ENCODE measurements at regions not wholly inside any gene's neighbourhood (a gene's known extent, or its start where the extent isn't known, plus 50 kb on each side); places are given as distances from the start of the nearest gene placed in this dataset.

DNA sequence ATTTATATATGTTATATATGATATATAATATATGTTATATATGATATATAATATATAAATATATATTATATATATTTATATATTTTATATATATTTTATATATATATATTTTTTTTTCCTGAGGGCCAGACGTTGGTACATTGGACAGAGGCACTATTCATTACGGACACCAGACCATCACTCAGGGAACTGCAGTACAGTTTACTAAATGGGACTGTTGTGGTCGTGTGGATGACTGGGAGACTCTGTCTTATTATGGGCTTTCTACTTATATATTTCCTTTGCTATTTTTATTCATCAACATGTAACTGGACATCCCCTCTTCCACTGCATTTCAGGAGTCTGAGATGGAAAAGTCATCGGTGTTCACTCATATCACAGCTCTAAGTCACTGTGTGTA is 87.1 kb upstream of the PRKCQ start:
- TF ChIP-seq, protein P1, sequence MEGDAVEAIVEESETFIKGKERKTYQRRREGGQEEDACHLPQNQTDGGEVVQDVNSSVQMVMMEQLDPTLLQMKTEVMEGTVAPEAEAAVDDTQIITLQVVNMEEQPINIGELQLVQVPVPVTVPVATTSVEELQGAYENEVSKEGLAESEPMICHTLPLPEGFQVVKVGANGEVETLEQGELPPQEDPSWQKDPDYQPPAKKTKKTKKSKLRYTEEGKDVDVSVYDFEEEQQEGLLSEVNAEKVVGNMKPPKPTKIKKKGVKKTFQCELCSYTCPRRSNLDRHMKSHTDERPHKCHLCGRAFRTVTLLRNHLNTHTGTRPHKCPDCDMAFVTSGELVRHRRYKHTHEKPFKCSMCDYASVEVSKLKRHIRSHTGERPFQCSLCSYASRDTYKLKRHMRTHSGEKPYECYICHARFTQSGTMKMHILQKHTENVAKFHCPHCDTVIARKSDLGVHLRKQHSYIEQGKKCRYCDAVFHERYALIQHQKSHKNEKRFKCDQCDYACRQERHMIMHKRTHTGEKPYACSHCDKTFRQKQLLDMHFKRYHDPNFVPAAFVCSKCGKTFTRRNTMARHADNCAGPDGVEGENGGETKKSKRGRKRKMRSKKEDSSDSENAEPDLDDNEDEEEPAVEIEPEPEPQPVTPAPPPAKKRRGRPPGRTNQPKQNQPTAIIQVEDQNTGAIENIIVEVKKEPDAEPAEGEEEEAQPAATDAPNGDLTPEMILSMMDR (IDR thresholded peaks at IDR 0.05; ENCODE audit: low read length) = no peak
- no peak for TF ChIP-seq EZH2 (IDR thresholded peaks at IDR 0.05; ENCODE audit: borderline replicate concordance, low read length)
